ENCODE measurements at regions not wholly inside any gene's neighbourhood (a gene's known extent, or its start where the extent isn't known, plus 50 kb on each side); places are given as distances from the start of the nearest gene placed in this dataset.
"Not testable (repeated sequence)": the region's sequence is repeated elsewhere in the genome, so short reads cannot be mapped to it uniquely, and the experiment has no call there.

DNA sequence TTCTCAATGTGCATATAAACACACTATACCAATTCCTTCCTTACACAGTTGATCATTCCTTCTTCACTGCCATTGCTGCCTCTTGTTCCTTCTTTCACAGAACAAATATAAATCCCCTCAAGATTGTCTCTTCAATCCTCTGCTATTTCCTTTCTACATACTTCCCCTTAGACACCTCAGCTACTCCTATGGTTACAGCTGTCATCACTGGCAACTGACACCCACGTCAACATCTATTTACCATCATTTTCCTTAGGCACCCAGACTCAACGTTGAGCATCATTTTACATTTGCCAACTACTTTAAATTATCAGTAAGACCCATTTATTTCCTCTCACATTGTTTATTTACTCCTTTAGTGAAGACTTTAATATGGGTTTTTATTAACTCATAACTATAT, 488.8 kb upstream of the FSHR start:
- Histone ChIP-seq H3K27ac (ENCODE audit: low read depth, low read length) (no peak overlapping the region), H3K27me3 (ENCODE audit: control insufficient read depth in 5 of 5, insufficient read depth in 4 of 5, low read length in 5 of 5) (no peaks in the 10 kb centered on the region), H3K4me1 (ENCODE audit: control insufficient read depth in 5 of 5, insufficient read depth in 5 of 5, low read length in 5 of 5) (no peaks in the 10 kb centered on the region), H3K36me3 (ENCODE audit: control insufficient read depth in 5 of 5, insufficient read depth in 5 of 5, low read length in 5 of 5) (no peaks in the 10 kb centered on the region), H3K4me3 (ENCODE audit: low read depth in 1 of 5, low read length in 5 of 5) (no peak overlapping the region), H3K9ac (ENCODE audit: low read length in 5 of 5) (no peak overlapping the region), H3K9me3 (ENCODE audit: control insufficient read depth in 5 of 5, low read length in 5 of 5) (peaks cover 0 to 5% (median 0%) of the 10 kb centered on the region in 5 donors)

GRCh38 chr2:49640630-49641029, 486.3 kb upstream of the FSHR start:
- Histone ChIP-seq H3K36me3 (ENCODE audit: control insufficient read depth in 5 of 5, insufficient read depth in 5 of 5, low read length in 5 of 5) (no peaks in the 10 kb centered on the region), H3K4me1 (ENCODE audit: control insufficient read depth in 5 of 5, insufficient read depth in 5 of 5, low read length in 5 of 5) (no peaks in the 10 kb centered on the region), H3K27ac (ENCODE audit: low read depth, low read length) (no peak overlapping the region), H3K4me3 (ENCODE audit: low read depth in 1 of 5, low read length in 5 of 5) (no peak overlapping the region), H3K27me3 (ENCODE audit: control insufficient read depth in 5 of 5, insufficient read depth in 4 of 5, low read length in 5 of 5) (no peaks in the 10 kb centered on the region), H3K9me3 (ENCODE audit: control insufficient read depth in 5 of 5, low read length in 5 of 5) (no peaks in the 10 kb centered on the region), H3K9ac (ENCODE audit: low read length in 5 of 5) (no peak overlapping the region)

DNA sequence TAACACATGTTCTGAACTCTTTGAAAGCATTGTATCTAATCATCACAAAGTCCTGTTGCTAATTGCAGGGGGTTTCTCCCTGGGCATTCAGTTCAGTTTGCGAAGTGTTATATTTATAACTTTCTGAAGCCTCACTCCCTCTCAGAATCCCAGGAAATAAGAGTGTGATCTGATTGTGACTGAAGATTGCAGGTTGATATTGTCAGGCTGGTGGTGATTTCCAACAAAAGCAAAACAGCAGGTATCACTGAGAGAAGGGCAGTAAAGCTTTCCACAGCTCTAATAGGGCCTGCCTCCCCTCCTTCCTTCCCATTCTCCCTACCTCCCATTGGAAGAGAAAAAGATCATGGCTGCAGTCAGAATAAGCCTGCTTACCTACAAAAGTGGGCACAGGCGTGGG, 466.7 kb upstream of the FSHR start:
- Histone ChIP-seq H3K36me3 (ENCODE audit: control insufficient read depth in 5 of 5, insufficient read depth in 5 of 5, low read length in 5 of 5) (no peaks in the 10 kb centered on the region), H3K27me3 (ENCODE audit: control insufficient read depth in 5 of 5, insufficient read depth in 4 of 5, low read length in 5 of 5) (no peaks in the 10 kb centered on the region), H3K9ac (ENCODE audit: low read length in 5 of 5) (no peak overlapping the region), H3K4me3 (ENCODE audit: low read depth in 1 of 5, low read length in 5 of 5) (no peak overlapping the region), H3K9me3 (ENCODE audit: control insufficient read depth in 5 of 5, low read length in 5 of 5) (no peaks in the 10 kb centered on the region), H3K27ac (ENCODE audit: low read depth, low read length) (no peak overlapping the region), H3K4me1 (ENCODE audit: control insufficient read depth in 5 of 5, insufficient read depth in 5 of 5, low read length in 5 of 5) (no peaks in the 10 kb centered on the region)

GRCh38 chr2:49619804-49620203, 465.5 kb upstream of the FSHR start:
- H3K27me3 ChIP-seq (ENCODE audit: control insufficient read depth in 5 of 5, insufficient read depth in 4 of 5, low read length in 5 of 5), result no peaks in the 10 kb centered on the region
- H3K9ac ChIP-seq (ENCODE audit: low read length in 5 of 5), result no peak overlapping the region
- H3K9me3 ChIP-seq (ENCODE audit: control insufficient read depth in 5 of 5, low read length in 5 of 5), result no peaks in the 10 kb centered on the region
- H3K4me1 ChIP-seq (ENCODE audit: control insufficient read depth in 5 of 5, insufficient read depth in 5 of 5, low read length in 5 of 5), result no peaks in the 10 kb centered on the region
- no peak overlapping the region for H3K4me3 ChIP-seq (ENCODE audit: low read depth in 1 of 5, low read length in 5 of 5)
- H3K27ac ChIP-seq (ENCODE audit: low read depth, low read length), result no peak overlapping the region
- no peaks in the 10 kb centered on the region for H3K36me3 ChIP-seq (ENCODE audit: control insufficient read depth in 5 of 5, insufficient read depth in 5 of 5, low read length in 5 of 5)

- Histone ChIP-seq H3K4me3 (ENCODE audit: low read depth in 1 of 5, low read length in 5 of 5) (no peak overlapping the region), H3K9me3 (ENCODE audit: control insufficient read depth in 5 of 5, low read length in 5 of 5) (no peaks in the 10 kb centered on the region), H3K9ac (ENCODE audit: low read length in 5 of 5) (no peak overlapping the region), H3K4me1 (ENCODE audit: control insufficient read depth in 5 of 5, insufficient read depth in 5 of 5, low read length in 5 of 5) (no peaks in the 10 kb centered on the region), H3K27me3 (ENCODE audit: control insufficient read depth in 5 of 5, insufficient read depth in 4 of 5, low read length in 5 of 5) (no peaks in the 10 kb centered on the region), H3K27ac (ENCODE audit: low read depth, low read length) (no peak overlapping the region), H3K36me3 (ENCODE audit: control insufficient read depth in 5 of 5, insufficient read depth in 5 of 5, low read length in 5 of 5) (no peaks in the 10 kb centered on the region)
These were observed 464.2 kb upstream of the FSHR start for GRCh38 chr2:49618491-49618890.

- H3K4me1 ChIP-seq (ENCODE audit: control insufficient read depth in 5 of 5, insufficient read depth in 5 of 5, low read length in 5 of 5), result no peaks in the 10 kb centered on the region
- H3K36me3 ChIP-seq (ENCODE audit: control insufficient read depth in 5 of 5, insufficient read depth in 5 of 5, low read length in 5 of 5), result no peaks in the 10 kb centered on the region
- H3K9me3 ChIP-seq (ENCODE audit: control insufficient read depth in 5 of 5, low read length in 5 of 5), result no peaks in the 10 kb centered on the region
- no peak overlapping the region for H3K9ac ChIP-seq (ENCODE audit: low read length in 5 of 5)
- no peak overlapping the region for H3K4me3 ChIP-seq (ENCODE audit: low read depth in 1 of 5, low read length in 5 of 5)
- H3K27me3 ChIP-seq (ENCODE audit: control insufficient read depth in 5 of 5, insufficient read depth in 4 of 5, low read length in 5 of 5), result no peaks in the 10 kb centered on the region
- no peak overlapping the region for H3K27ac ChIP-seq (ENCODE audit: low read depth, low read length)
These were observed 462.5 kb upstream of the FSHR start for GRCh38 chr2:49616800-49617199.

GRCh38 chr2:49611796-49612195, 457.5 kb upstream of the FSHR start:
- not testable (repeated sequence) for H3K9ac ChIP-seq (ENCODE audit: low read length in 5 of 5); H3K36me3 ChIP-seq (ENCODE audit: control insufficient read depth in 5 of 5, insufficient read depth in 5 of 5, low read length in 5 of 5); H3K27ac ChIP-seq (ENCODE audit: low read depth, low read length); H3K4me3 ChIP-seq (ENCODE audit: low read depth in 1 of 5, low read length in 5 of 5); H3K27me3 ChIP-seq (ENCODE audit: control insufficient read depth in 5 of 5, insufficient read depth in 4 of 5, low read length in 5 of 5); H3K9me3 ChIP-seq (ENCODE audit: control insufficient read depth in 5 of 5, low read length in 5 of 5); H3K4me1 ChIP-seq (ENCODE audit: control insufficient read depth in 5 of 5, insufficient read depth in 5 of 5, low read length in 5 of 5)

DNA sequence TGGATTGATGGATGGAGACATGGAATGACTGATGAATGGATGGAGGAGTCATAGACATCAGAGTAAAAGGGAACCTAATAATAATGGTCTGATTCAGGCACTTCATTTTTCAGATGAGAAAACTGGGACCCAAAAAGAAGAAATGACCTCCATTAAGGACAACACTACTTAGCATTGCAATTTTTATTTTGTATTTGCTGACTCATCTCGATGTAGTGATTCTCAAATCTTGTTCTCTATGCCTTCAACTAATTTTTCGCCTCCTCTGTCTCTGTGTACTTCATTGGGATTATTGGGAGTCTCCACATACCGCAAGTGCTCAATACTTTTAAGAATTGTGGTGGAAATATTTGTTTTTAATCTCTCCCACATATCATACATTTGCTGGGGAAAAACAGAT, 446.2 kb upstream of the FSHR start:
- H3K9ac ChIP-seq (ENCODE audit: low read length in 5 of 5), result no peak overlapping the region
- no peaks in the 10 kb centered on the region for H3K36me3 ChIP-seq (ENCODE audit: control insufficient read depth in 5 of 5, insufficient read depth in 5 of 5, low read length in 5 of 5)

GRCh38 chr2:49598231-49598630, 443.9 kb upstream of the FSHR start:
- Histone ChIP-seq H3K4me1 (ENCODE audit: control insufficient read depth in 5 of 5, insufficient read depth in 5 of 5, low read length in 5 of 5) (no peaks in the 10 kb centered on the region), H3K9ac (ENCODE audit: low read length in 5 of 5) (no peak overlapping the region), H3K27ac (ENCODE audit: low read depth, low read length) (no peak overlapping the region), H3K36me3 (ENCODE audit: control insufficient read depth in 5 of 5, insufficient read depth in 5 of 5, low read length in 5 of 5) (no peaks in the 10 kb centered on the region), H3K27me3 (ENCODE audit: control insufficient read depth in 5 of 5, insufficient read depth in 4 of 5, low read length in 5 of 5) (no peaks in the 10 kb centered on the region), H3K4me3 (ENCODE audit: low read depth in 1 of 5, low read length in 5 of 5) (no peak overlapping the region), H3K9me3 (ENCODE audit: control insufficient read depth in 5 of 5, low read length in 5 of 5) (peaks cover 0 to 7% (median 0%) of the 10 kb centered on the region in 5 donors)

More for the DNA sequence above, 446.2 kb upstream of the FSHR start:
- Histone ChIP-seq H3K27me3 (ENCODE audit: control insufficient read depth in 5 of 5, insufficient read depth in 4 of 5, low read length in 5 of 5) (no peaks in the 10 kb centered on the region), H3K9me3 (ENCODE audit: control insufficient read depth in 5 of 5, low read length in 5 of 5) (no peaks in the 10 kb centered on the region), H3K27ac (ENCODE audit: low read depth, low read length) (no peak overlapping the region), H3K4me1 (ENCODE audit: control insufficient read depth in 5 of 5, insufficient read depth in 5 of 5, low read length in 5 of 5) (no peaks in the 10 kb centered on the region), H3K4me3 (ENCODE audit: low read depth in 1 of 5, low read length in 5 of 5) (no peak overlapping the region)

DNA sequence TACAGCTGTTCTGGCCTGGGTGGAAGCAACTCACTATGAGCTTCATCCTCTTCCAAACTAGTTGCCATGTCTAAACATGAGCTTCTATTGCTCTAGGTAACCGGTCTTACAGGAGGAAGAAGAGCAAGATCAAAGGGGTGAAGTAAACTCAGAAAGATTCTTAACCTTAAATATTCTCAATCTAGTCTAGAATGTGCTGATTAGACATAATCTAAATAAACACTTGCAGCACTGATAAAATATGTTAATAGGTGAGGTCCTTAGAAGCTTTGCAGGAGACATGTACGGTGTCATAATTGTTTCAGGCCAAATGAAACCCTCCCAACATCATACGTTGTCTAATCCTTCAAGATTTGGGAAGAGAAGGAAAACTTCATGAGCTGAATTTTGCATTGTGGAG, 431.6 kb upstream of the FSHR start:
- no peaks in the 10 kb centered on the region for H3K36me3 ChIP-seq (ENCODE audit: control insufficient read depth in 5 of 5, insufficient read depth in 5 of 5, low read length in 5 of 5)

DNA sequence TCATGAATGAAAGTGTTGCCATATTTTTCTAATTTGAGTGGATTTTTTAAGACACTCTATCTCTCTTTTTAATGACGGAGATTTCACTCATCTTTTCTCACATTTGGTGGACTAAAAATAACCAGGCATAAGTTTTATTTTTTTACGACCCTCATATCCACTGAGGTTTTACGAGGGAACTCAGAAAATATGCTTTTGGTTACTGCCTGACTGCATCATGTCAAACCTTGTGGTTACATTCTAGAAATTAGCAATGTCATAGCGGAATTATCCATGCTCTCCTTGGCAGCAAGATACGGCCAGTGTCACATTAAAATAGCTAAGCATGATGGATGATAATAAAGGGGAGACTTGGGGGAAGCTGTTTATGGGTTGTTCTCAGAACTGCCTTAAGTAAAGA, 428.6 kb upstream of the FSHR start:
- no peaks in the 10 kb centered on the region for H3K4me1 ChIP-seq (ENCODE audit: control insufficient read depth in 5 of 5, insufficient read depth in 5 of 5, low read length in 5 of 5)
- H3K4me3 ChIP-seq (ENCODE audit: low read depth in 1 of 5, low read length in 5 of 5), result no peak overlapping the region
- no peaks in the 10 kb centered on the region for H3K36me3 ChIP-seq (ENCODE audit: control insufficient read depth in 5 of 5, insufficient read depth in 5 of 5, low read length in 5 of 5)
- no peaks in the 10 kb centered on the region for H3K27me3 ChIP-seq (ENCODE audit: control insufficient read depth in 5 of 5, insufficient read depth in 4 of 5, low read length in 5 of 5)
- H3K27ac ChIP-seq (ENCODE audit: low read depth, low read length), result no peak overlapping the region
- no peaks in the 10 kb centered on the region for H3K9me3 ChIP-seq (ENCODE audit: control insufficient read depth in 5 of 5, low read length in 5 of 5)
- no peak overlapping the region for H3K9ac ChIP-seq (ENCODE audit: low read length in 5 of 5)

More for the DNA sequence above, 431.6 kb upstream of the FSHR start:
- no peak overlapping the region for H3K4me3 ChIP-seq (ENCODE audit: low read depth in 1 of 5, low read length in 5 of 5)
- H3K4me1 ChIP-seq (ENCODE audit: control insufficient read depth in 5 of 5, insufficient read depth in 5 of 5, low read length in 5 of 5), result no peaks in the 10 kb centered on the region
- H3K9me3 ChIP-seq (ENCODE audit: control insufficient read depth in 5 of 5, low read length in 5 of 5), result no peaks in the 10 kb centered on the region
- H3K9ac ChIP-seq (ENCODE audit: low read length in 5 of 5), result no peak overlapping the region
- no peaks in the 10 kb centered on the region for H3K27me3 ChIP-seq (ENCODE audit: control insufficient read depth in 5 of 5, insufficient read depth in 4 of 5, low read length in 5 of 5)
- H3K27ac ChIP-seq (ENCODE audit: low read depth, low read length), result no peak overlapping the region

Measured in subcutaneous abdominal adipose tissue (tissue), 5 donors.